SK-N-SH treated with all-trans-retinoic acid at 6 μM for 48 hours (cell line): ENCODE measurements at regions not wholly inside any gene's neighbourhood (a gene's known extent, or its start where the extent isn't known, plus 50 kb on each side); places are given as distances from the start of the nearest gene placed in this dataset.

Source experiments
- ATAC-seq: fragments of 200-7000 bp; cut with Tn5 transposase; 3 replicates; pipeline ENCODE4 v1.9.1; 2020; ENCODE audit warnings: mild to moderate bottlenecking, moderate library complexity
- ARNTL ChIP-seq: fragments of 450-650 bp; formaldehyde crosslinking; IDR thresholded peaks from 2 replicates; pipeline ENCODE4 v1.5.0; 2020; ENCODE audit warnings: low read depth, mild to moderate bottlenecking, moderate library complexity, borderline replicate concordance
- BACH2 ChIP-seq: fragments of 250-450 bp; sonication (Bioruptor Pico); IDR thresholded peaks from 2 replicates; pipeline ENCODE4 v1.9.0; 2021; ENCODE audit warnings: mild to moderate bottlenecking, borderline replicate concordance
- CSDC2 ChIP-seq: fragments of 250-450 bp; sonication (Bioruptor Pico); IDR thresholded peaks from 2 replicates; pipeline ENCODE4 v1.5.0; 2020; ENCODE audit warnings: mild to moderate bottlenecking, moderate library complexity
- ESRRG ChIP-seq: fragments of 250-450 bp; sonication (Bioruptor Pico); IDR thresholded peaks from 2 replicates; pipeline ENCODE4 v1.6.1; 2021; ENCODE audit warnings: mild to moderate bottlenecking
- GLIS3 ChIP-seq: fragments of 250-450 bp; sonication (Bioruptor Pico); IDR thresholded peaks from 2 replicates; pipeline ENCODE4 v1.5.0; 2020; ENCODE audit warnings: mild to moderate bottlenecking, moderate library complexity
- ISL1 ChIP-seq: fragments of 250-450 bp; sonication (Bioruptor Pico); IDR thresholded peaks from 2 replicates; pipeline ENCODE4 v2.1.2; 2022; ENCODE audit warnings: mild to moderate bottlenecking, moderate library complexity
- OSR1 ChIP-seq: fragments of 250-450 bp; sonication (Bioruptor Pico); IDR thresholded peaks from 2 replicates; pipeline ENCODE4 v1.8.0; 2022; ENCODE audit warnings: moderate library complexity, mild to moderate bottlenecking, inconsistent platforms
- PPARA ChIP-seq: fragments of 250-450 bp; sonication (Bioruptor Pico); IDR thresholded peaks from 2 replicates; pipeline ENCODE4 v1.5.0; 2020; ENCODE audit warnings: mild to moderate bottlenecking, borderline replicate concordance
- RARB ChIP-seq: fragments of 250-450 bp; sonication (Bioruptor Pico); IDR thresholded peaks from 2 replicates; pipeline ENCODE4 v1.8.0; 2021; ENCODE audit warnings: mild to moderate bottlenecking, moderate library complexity
- SNAI2 ChIP-seq: fragments of 250-450 bp; sonication (Bioruptor Pico); IDR thresholded peaks from 2 replicates; pipeline ENCODE4 v1.5.0; 2020; ENCODE audit warnings: mild to moderate bottlenecking, moderate library complexity
- TCF4 ChIP-seq: fragments of 250-450 bp; sonication (Bioruptor Pico); IDR thresholded peaks from 2 replicates; pipeline ENCODE4 v1.8.0; 2021; ENCODE audit warnings: mild to moderate bottlenecking, moderate library complexity, borderline replicate concordance
- TOX ChIP-seq: fragments of 250-450 bp; sonication (Bioruptor Pico); IDR thresholded peaks from 2 replicates; pipeline ENCODE4 v1.8.0; 2021; ENCODE audit warnings: mild to moderate bottlenecking, moderate library complexity, borderline replicate concordance
- ZC3H10 ChIP-seq: fragments of 250-450 bp; sonication (Bioruptor Pico); IDR thresholded peaks from 2 replicates; pipeline ENCODE4 v1.5.1; 2021; ENCODE audit warnings: mild to moderate bottlenecking, moderate library complexity
- ZFP30 ChIP-seq: fragments of 450-650 bp; formaldehyde crosslinking; IDR thresholded peaks from 2 replicates; pipeline ENCODE4 v1.5.0; 2022; ENCODE audit warnings: mild to moderate bottlenecking, moderate library complexity
- ZNF565 ChIP-seq: fragments of 450-650 bp; formaldehyde crosslinking; conservative IDR thresholded peaks from 2 replicates; pipeline ENCODE4 v1.5.0; 2020; ENCODE audit warnings: low read depth, mild to moderate bottlenecking, moderate library complexity
- ZNF8 ChIP-seq: fragments of 450-650 bp; formaldehyde crosslinking; IDR thresholded peaks from 2 replicates; pipeline ENCODE4 v1.5.0; 2020; ENCODE audit warnings: mild to moderate bottlenecking, moderate library complexity
- TF ChIP-seq, protein P1 (sequence below): fragments of 250-450 bp; sonication (Bioruptor Pico); IDR thresholded peaks from 2 replicates; pipeline ENCODE4 v1.5.0; 2020; ENCODE audit warnings: mild to moderate bottlenecking, moderate library complexity
- TF ChIP-seq, protein P2 (sequence below): fragments of 250-450 bp; sonication (Bioruptor Pico); IDR thresholded peaks from 2 replicates; pipeline ENCODE4 v1.5.1; 2021; ENCODE audit warnings: mild to moderate bottlenecking, moderate library complexity
- TF ChIP-seq, protein P3 (sequence below): fragments of 250-450 bp; sonication (Bioruptor Pico); IDR thresholded peaks from 2 replicates; pipeline ENCODE4 v1.5.1; 2020; ENCODE audit warnings: low read depth, mild to moderate bottlenecking, moderate library complexity

DNA sequence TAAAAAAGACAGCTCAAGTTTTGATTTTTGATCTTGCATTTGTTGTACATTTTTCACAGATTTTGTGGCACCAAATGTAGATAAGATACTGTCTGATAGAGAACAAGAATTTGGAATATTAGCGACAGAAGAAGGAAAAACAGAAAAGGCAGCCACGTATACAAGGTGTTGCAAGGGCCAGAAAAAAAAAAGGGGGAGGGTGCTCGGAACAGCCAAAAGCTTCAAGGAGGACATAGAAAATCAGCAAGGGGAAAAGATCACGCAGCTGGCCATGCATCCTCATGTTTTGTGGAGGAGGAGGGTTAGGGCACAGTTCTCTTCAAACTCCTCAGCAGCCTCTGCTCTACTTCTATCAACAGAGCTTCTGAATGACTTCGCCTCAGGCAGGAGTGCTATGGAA is 80.7 kb upstream of the MROH9 start:
- no peak for ATAC-seq
- no peak for TF ChIP-seq TCF4

GRCh38 chr1:170856455-170856854 is 78.9 kb upstream of the MROH9 start:
- no peak for TF ChIP-seq ZC3H10 (CRISPR knock-in tag)
- no peak for TF ChIP-seq RARB (CRISPR knock-in tag)
- no peak for TF ChIP-seq ISL1
- TF ChIP-seq CSDC2 (CRISPR knock-in tag), result no peak
- TF ChIP-seq ARNTL, result no peak
- no peak for TF ChIP-seq OSR1
- TF ChIP-seq ZNF565, result no peak
- TF ChIP-seq TCF4, result no peak
- TF ChIP-seq PPARA (CRISPR knock-in tag), result no peak
- TF ChIP-seq ESRRG (CRISPR knock-in tag), result no peak
- TF ChIP-seq BACH2 (CRISPR knock-in tag), result no peak
- peak; percentile 53 for ATAC-seq

DNA sequence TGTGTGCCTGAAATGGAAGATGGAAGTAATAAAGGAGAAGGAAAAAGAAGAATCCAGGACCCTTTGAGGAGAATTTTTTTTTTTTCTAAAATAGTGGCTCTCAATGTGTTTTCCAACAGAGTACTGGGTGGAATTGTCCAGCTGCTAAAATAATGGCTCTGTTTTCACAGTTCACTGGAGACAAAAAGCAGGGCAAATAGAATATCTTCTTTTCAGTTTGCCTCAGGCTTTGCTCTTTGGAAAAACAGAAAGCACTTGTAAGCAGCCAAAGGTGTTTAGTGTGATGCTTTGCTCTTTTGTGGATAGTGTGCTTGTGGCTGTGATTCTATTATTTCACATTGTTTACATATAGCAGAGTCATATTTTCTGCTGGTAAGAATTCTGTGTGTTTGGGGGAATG is 77.4 kb upstream of the MROH9 start:
- ATAC-seq, result no peak
- TF ChIP-seq, protein P1, sequence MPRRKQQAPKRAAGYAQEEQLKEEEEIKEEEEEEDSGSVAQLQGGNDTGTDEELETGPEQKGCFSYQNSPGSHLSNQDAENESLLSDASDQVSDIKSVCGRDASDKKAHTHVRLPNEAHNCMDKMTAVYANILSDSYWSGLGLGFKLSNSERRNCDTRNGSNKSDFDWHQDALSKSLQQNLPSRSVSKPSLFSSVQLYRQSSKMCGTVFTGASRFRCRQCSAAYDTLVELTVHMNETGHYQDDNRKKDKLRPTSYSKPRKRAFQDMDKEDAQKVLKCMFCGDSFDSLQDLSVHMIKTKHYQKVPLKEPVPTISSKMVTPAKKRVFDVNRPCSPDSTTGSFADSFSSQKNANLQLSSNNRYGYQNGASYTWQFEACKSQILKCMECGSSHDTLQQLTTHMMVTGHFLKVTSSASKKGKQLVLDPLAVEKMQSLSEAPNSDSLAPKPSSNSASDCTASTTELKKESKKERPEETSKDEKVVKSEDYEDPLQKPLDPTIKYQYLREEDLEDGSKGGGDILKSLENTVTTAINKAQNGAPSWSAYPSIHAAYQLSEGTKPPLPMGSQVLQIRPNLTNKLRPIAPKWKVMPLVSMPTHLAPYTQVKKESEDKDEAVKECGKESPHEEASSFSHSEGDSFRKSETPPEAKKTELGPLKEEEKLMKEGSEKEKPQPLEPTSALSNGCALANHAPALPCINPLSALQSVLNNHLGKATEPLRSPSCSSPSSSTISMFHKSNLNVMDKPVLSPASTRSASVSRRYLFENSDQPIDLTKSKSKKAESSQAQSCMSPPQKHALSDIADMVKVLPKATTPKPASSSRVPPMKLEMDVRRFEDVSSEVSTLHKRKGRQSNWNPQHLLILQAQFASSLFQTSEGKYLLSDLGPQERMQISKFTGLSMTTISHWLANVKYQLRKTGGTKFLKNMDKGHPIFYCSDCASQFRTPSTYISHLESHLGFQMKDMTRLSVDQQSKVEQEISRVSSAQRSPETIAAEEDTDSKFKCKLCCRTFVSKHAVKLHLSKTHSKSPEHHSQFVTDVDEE (CRISPR knock-in tag), result no peak
- TF ChIP-seq SNAI2 (CRISPR knock-in tag), result no peak
- TF ChIP-seq TOX (CRISPR knock-in tag), result no peak
- TF ChIP-seq GLIS3 (CRISPR knock-in tag), result no peak
- no peak for TF ChIP-seq ZC3H10 (CRISPR knock-in tag)
- no peak for TF ChIP-seq ZNF565
- no peak for TF ChIP-seq ZNF8
- TF ChIP-seq PPARA (CRISPR knock-in tag), result no peak
- TF ChIP-seq, all 23 proteins: peak for 0

DNA sequence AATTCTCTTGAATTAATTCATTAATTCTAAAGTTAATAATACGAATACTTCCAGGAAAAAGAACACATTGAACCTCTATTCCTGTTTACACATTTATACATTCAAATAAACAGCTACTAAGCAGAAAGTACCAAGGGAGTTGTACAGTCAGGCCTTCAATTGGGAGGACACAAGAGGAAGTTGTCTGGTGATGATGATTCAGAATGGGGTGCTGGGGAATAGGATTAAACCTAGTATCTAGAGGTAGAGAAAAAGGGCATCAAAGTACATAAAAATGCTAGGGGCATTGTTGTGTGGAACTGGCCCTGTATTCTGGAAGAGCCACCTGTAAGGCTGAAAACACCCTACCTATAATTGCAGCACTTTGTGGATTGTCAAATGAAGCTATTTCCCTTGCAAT is 71.7 kb upstream of the MROH9 start:
- no peak for TF ChIP-seq TCF4

DNA sequence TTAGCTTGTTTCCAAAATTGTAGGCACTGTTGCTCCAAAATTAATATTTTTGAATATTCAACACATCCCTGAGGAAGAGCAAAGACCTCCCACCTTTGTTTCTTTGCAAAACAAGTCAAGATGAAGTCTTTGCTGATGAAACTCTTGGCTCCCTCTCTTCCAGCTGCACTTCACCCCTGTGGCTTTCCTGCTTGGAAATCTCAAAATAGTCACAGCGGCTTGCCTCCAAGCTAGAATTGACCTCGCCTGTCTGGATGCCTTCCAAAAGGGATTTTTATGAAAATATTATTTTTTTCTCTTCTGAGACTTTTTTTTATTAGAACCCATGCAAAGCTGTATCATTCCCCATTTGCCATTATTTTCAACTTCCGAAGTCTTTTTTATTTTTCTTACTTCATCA is 71.1 kb upstream of the MROH9 start:
- ATAC-seq, result no peak
- TF ChIP-seq, protein P2, sequence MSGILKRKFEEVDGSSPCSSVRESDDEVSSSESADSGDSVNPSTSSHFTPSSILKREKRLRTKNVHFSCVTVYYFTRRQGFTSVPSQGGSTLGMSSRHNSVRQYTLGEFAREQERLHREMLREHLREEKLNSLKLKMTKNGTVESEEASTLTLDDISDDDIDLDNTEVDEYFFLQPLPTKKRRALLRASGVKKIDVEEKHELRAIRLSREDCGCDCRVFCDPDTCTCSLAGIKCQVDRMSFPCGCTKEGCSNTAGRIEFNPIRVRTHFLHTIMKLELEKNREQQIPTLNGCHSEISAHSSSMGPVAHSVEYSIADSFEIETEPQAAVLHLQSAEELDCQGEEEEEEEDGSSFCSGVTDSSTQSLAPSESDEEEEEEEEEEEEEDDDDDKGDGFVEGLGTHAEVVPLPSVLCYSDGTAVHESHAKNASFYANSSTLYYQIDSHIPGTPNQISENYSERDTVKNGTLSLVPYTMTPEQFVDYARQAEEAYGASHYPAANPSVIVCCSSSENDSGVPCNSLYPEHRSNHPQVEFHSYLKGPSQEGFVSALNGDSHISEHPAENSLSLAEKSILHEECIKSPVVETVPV (CRISPR knock-in tag), result no peak
- TF ChIP-seq ZC3H10 (CRISPR knock-in tag) (no peak), TOX (CRISPR knock-in tag) (no peak)
- TF ChIP-seq, all 23 proteins: peak for 0

More for the DNA sequence above, 71.7 kb upstream of the MROH9 start:
- ATAC-seq, result no peak

DNA sequence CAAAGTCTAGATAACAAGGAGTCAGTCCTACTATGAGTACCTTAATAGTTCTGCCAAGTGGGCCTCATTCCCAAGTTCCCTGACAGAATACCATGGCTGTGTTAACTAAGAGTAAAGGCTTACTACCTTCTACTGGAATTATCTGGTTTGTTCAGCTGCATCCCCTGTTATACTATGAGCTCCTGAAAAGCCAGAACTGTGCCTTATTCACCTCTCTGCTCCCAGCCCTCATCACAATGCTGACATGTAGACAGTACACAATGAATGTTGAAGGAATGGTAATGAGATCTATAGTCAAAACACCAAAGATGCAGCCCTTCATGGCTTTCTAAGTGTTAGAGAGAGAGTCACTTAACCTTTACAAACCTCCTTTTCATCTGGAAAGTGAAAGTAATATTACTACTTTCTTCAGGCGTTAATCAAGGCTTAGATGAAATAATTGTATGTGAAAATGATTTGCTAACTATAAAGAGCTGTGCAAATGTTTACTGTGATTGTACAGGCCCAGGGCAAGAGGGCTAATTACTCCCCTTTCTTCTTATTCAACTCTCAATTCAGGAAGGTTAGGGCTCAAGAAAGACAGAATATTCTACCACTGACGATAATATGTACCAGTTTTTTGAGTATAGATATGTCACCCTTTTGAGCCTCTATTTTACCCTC is 70.3 kb upstream of the MROH9 start:
- ATAC-seq, result peak; percentile 78
- no peak for TF ChIP-seq ISL1
- no peak for TF ChIP-seq TCF4
- no peak for TF ChIP-seq ZNF8
- TF ChIP-seq GLIS3 (CRISPR knock-in tag), result no peak
- TF ChIP-seq, protein P3, sequence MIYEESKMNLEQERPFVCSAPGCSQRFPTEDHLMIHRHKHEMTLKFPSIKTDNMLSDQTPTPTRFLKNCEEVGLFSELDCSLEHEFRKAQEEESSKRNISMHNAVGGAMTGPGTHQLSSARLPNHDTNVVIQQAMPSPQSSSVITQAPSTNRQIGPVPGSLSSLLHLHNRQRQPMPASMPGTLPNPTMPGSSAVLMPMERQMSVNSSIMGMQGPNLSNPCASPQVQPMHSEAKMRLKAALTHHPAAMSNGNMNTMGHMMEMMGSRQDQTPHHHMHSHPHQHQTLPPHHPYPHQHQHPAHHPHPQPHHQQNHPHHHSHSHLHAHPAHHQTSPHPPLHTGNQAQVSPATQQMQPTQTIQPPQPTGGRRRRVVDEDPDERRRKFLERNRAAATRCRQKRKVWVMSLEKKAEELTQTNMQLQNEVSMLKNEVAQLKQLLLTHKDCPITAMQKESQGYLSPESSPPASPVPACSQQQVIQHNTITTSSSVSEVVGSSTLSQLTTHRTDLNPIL, result no peak
- TF ChIP-seq ZNF565, result no peak
- TF ChIP-seq TOX (CRISPR knock-in tag), result no peak
- TF ChIP-seq ARNTL, result no peak
- no peak for TF ChIP-seq PPARA (CRISPR knock-in tag)
- TF ChIP-seq RARB (CRISPR knock-in tag), result no peak
- TF ChIP-seq SNAI2 (CRISPR knock-in tag), result no peak
- no peak for TF ChIP-seq ZFP30 (CRISPR knock-in tag)
- no peak for TF ChIP-seq CSDC2 (CRISPR knock-in tag)
